Esophagus muscularis mucosa (tissue), 4 donors: ENCODE measurements at regions not wholly inside any gene's neighbourhood (a gene's known extent, or its start where the extent isn't known, plus 50 kb on each side); places are given as distances from the start of the nearest gene placed in this dataset.

ENCODE experiments used
- EP300 ChIP-seq: sonication (generic); formaldehyde crosslinking; IDR thresholded peaks from one replicate; pipeline ENCODE4 v1.6.1; 2017; ENCODE audit warnings: antibody characterized with exemption
- POLR2A ChIP-seq: fragments of 450-650 bp; IDR thresholded peaks from one replicate; pipeline ENCODE4 v1.6.1; 2017; ENCODE audit warnings: antibody characterized with exemption, moderate library complexity, mild to moderate bottlenecking, low read depth
- POLR2AphosphoS5 ChIP-seq, 2 donors: sonication (generic); formaldehyde crosslinking; IDR thresholded peaks; one replicate each; pipeline ENCODE4 v1.6.1; 2017; ENCODE audit warnings: antibody characterized with exemption in 2 of 2
- TF ChIP-seq, protein P1 (sequence below), 3 experiments: fragments of 200-600 bp in 2 of 3; fragments of 450-650 bp in 1 of 3; sonication (generic) in 2 of 3; IDR thresholded peaks; one replicate each; pipeline ENCODE4 v1.5.1; 2017 to 2019; ENCODE audit warnings: antibody characterized with exemption in 3 of 3, mild to moderate bottlenecking in 2 of 3, moderate library complexity in 1 of 3

DNA sequence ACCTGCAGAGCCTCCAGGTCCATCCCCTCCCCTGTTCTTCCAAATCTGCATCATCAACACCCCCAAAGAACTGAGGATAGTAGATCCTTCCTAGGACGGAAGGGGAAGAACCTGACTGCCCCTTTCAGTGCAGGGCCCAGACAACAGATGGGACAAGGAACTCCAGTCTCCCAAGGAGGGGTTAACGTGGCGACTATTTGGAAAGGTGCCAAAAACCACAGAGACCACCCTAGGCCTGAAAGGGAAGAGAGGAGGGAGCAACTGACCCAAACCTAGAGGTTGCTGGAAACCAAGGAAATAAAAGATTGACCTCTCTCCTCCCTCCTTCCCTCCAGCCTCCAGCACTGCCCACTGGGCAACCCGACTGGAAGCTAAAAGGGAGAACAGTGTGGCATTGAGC, 59.7 kb upstream of the NEURL1B start:
- TF ChIP-seq POLR2A (no peak), EP300 (no peak), POLR2AphosphoS5 (IDR thresholded peaks at IDR 0.05) (no peak)
- TF ChIP-seq, protein P1, sequence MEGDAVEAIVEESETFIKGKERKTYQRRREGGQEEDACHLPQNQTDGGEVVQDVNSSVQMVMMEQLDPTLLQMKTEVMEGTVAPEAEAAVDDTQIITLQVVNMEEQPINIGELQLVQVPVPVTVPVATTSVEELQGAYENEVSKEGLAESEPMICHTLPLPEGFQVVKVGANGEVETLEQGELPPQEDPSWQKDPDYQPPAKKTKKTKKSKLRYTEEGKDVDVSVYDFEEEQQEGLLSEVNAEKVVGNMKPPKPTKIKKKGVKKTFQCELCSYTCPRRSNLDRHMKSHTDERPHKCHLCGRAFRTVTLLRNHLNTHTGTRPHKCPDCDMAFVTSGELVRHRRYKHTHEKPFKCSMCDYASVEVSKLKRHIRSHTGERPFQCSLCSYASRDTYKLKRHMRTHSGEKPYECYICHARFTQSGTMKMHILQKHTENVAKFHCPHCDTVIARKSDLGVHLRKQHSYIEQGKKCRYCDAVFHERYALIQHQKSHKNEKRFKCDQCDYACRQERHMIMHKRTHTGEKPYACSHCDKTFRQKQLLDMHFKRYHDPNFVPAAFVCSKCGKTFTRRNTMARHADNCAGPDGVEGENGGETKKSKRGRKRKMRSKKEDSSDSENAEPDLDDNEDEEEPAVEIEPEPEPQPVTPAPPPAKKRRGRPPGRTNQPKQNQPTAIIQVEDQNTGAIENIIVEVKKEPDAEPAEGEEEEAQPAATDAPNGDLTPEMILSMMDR (IDR thresholded peaks at IDR 0.05): no peak
